ENCODE measurements at regions not wholly inside any gene's neighbourhood (a gene's known extent, or its start where the extent isn't known, plus 50 kb on each side); places are given as distances from the start of the nearest gene placed in this dataset.

DNA sequence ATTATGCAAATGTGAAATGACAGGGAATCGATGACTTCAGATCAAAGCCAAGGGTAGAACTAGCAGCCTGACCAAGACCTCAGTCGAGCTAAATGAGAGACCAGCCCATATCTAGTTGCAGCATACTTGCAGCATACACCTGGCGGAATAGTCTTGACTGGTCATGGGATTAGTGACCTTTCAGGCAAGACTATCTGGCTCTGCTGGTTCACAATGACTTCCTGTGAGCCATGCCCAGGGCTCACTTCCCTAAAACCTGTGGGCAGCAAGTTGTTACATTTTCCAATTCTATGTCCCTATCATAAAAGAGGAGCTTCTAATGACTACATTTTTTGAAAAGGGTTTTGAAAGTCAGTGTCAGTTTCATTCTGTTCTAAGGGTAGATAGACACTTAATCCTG is 1624.9 kb upstream of the CELF4 start:
- Histone ChIP-seq H3K36me3 (ENCODE audit: insufficient read depth) (no peaks in the 10 kb centered on the region), H4K20me1 (ENCODE audit: insufficient read depth) (no peaks in the 10 kb centered on the region), H3K4me1 (ENCODE audit: low read depth, poor library complexity, severe bottlenecking) (no peaks in the 10 kb centered on the region), H3K27ac (no peak overlapping the region), H2AFZ (ENCODE audit: low read depth) (no peak overlapping the region), H3K9ac (no peak overlapping the region), H3K27me3 (ENCODE audit: insufficient read depth, low read depth) (no peaks in the 10 kb centered on the region), H3K79me2 (ENCODE audit: insufficient read depth, low read depth) (no peaks in the 10 kb centered on the region), H3K4me3 (IDR thresholded peaks at IDR 0.05; ENCODE audit: insufficient read depth, low read depth, low read length) (no peak overlapping the region), H3K4me2 (no peak overlapping the region)
- TF ChIP-seq, protein P1, sequence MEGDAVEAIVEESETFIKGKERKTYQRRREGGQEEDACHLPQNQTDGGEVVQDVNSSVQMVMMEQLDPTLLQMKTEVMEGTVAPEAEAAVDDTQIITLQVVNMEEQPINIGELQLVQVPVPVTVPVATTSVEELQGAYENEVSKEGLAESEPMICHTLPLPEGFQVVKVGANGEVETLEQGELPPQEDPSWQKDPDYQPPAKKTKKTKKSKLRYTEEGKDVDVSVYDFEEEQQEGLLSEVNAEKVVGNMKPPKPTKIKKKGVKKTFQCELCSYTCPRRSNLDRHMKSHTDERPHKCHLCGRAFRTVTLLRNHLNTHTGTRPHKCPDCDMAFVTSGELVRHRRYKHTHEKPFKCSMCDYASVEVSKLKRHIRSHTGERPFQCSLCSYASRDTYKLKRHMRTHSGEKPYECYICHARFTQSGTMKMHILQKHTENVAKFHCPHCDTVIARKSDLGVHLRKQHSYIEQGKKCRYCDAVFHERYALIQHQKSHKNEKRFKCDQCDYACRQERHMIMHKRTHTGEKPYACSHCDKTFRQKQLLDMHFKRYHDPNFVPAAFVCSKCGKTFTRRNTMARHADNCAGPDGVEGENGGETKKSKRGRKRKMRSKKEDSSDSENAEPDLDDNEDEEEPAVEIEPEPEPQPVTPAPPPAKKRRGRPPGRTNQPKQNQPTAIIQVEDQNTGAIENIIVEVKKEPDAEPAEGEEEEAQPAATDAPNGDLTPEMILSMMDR (conservative IDR thresholded peaks at IDR 0.05; ENCODE audit: low read depth, low read length), result no peak

DNA sequence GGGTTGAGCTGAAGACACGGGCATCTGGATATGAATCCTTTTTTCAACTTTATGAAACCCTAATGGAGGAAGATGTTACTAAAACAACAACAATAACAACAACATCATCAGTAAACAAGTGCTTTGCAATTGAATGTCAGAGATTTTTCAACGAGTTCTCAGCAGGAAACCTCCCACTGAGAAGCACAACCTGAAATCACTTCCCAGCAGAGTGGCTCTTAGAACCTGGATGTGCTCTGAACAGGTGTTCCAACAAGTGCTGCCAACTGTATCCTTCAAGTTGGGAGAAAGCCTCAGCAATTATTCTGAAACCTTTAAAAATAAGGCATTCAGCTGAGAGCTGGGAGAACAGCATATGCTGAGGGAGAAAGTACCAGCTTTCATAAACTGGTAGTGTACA is 1622.7 kb upstream of the CELF4 start:
- TF ChIP-seq, protein P1 (conservative IDR thresholded peaks at IDR 0.05; ENCODE audit: low read depth, low read length), result no peak
- no peak overlapping the region for H2AFZ ChIP-seq (ENCODE audit: low read depth)
- H3K4me2 ChIP-seq, result no peak overlapping the region
- no peaks in the 10 kb centered on the region for H4K20me1 ChIP-seq (ENCODE audit: insufficient read depth)
- H3K27me3 ChIP-seq (ENCODE audit: insufficient read depth, low read depth), result no peaks in the 10 kb centered on the region
- no peak overlapping the region for H3K4me3 ChIP-seq (IDR thresholded peaks at IDR 0.05; ENCODE audit: insufficient read depth, low read depth, low read length)
- no peak overlapping the region for H3K9ac ChIP-seq
- H3K36me3 ChIP-seq (ENCODE audit: insufficient read depth), result no peaks in the 10 kb centered on the region
- H3K79me2 ChIP-seq (ENCODE audit: insufficient read depth, low read depth), result no peaks in the 10 kb centered on the region
- H3K4me1 ChIP-seq (ENCODE audit: low read depth, poor library complexity, severe bottlenecking), result no peaks in the 10 kb centered on the region
- H3K27ac ChIP-seq, result no peak overlapping the region

DNA sequence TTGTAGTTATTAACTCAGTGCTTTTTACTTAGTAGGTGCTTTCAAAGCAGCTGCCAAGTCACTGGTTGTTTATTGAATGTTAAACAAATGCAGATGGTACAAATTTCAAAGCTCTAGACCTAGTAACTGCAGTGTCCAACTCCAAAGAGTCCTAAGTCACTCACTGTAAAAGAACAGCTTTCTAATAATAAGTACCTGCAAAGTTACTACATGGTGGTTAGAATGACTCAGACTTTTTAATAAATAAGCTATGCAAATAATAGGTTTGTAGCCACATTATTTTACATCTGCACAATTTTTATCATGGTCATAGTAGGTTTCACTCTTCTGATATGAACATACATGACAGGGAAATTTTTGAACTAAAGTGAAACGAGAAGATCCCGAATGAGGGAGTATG is 1620.4 kb upstream of the CELF4 start:
- H3K4me1 ChIP-seq (ENCODE audit: low read depth, poor library complexity, severe bottlenecking), result no peaks in the 10 kb centered on the region

DNA sequence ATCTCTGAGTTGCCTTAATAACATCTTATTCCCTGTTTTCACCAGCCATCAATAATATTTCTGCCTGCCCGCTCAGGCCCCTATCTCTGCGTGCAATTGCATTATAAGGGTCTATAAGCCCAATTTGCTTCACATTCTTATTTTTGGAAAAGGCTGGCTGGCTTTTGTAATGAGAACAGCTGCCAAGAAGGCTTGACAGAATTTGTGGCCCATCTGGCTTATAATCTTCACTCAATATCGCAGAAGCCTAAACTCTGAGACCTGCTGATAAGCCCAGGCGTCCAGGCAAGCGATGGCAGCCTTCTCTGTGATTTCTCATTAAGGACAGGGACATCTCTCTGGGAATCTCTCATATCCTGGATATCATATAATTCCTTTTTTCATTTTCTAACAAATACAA is 1618.6 kb upstream of the CELF4 start:
- no peak overlapping the region for H3K9ac ChIP-seq
- no peaks in the 10 kb centered on the region for H3K27me3 ChIP-seq (ENCODE audit: insufficient read depth, low read depth)
- H3K27ac ChIP-seq, result no peak overlapping the region
- H3K4me3 ChIP-seq (IDR thresholded peaks at IDR 0.05; ENCODE audit: insufficient read depth, low read depth, low read length), result no peak overlapping the region
- H3K36me3 ChIP-seq (ENCODE audit: insufficient read depth), result no peaks in the 10 kb centered on the region
- no peaks in the 10 kb centered on the region for H3K79me2 ChIP-seq (ENCODE audit: insufficient read depth, low read depth)
- H2AFZ ChIP-seq (ENCODE audit: low read depth), result no peak overlapping the region
- H3K4me2 ChIP-seq, result no peak overlapping the region
- TF ChIP-seq, protein P1 (conservative IDR thresholded peaks at IDR 0.05; ENCODE audit: low read depth, low read length), result no peak
- no peaks in the 10 kb centered on the region for H3K4me1 ChIP-seq (ENCODE audit: low read depth, poor library complexity, severe bottlenecking)
- H4K20me1 ChIP-seq (ENCODE audit: insufficient read depth), result no peaks in the 10 kb centered on the region

More for the DNA sequence above, 1620.4 kb upstream of the CELF4 start:
- Histone ChIP-seq H3K4me3 (IDR thresholded peaks at IDR 0.05; ENCODE audit: insufficient read depth, low read depth, low read length) (no peak overlapping the region), H4K20me1 (ENCODE audit: insufficient read depth) (no peaks in the 10 kb centered on the region), H3K4me2 (no peak overlapping the region), H3K27ac (no peak overlapping the region), H2AFZ (ENCODE audit: low read depth) (no peak overlapping the region), H3K36me3 (ENCODE audit: insufficient read depth) (no peaks in the 10 kb centered on the region), H3K27me3 (ENCODE audit: insufficient read depth, low read depth) (no peaks in the 10 kb centered on the region), H3K9ac (no peak overlapping the region), H3K79me2 (ENCODE audit: insufficient read depth, low read depth) (no peaks in the 10 kb centered on the region)
- TF ChIP-seq, protein P1 (conservative IDR thresholded peaks at IDR 0.05; ENCODE audit: low read depth, low read length), result no peak
